Nephron (organoid): ENCODE measurements at regions not wholly inside any gene's neighbourhood (a gene's known extent, or its start where the extent isn't known, plus 50 kb on each side); places are given as distances from the start of the nearest gene placed in this dataset.

ENCODE experiments used
- H3K27ac Mint-ChIP-seq, 3 experiments: 2 replicates each; pipeline ENCODE4 v1.8.0; 2020; ENCODE audit warnings: mixed read lengths in 3 of 3, mild to moderate bottlenecking in 2 of 3, moderate library complexity in 1 of 3
- H3K27me3 Mint-ChIP-seq: 2 replicates; pipeline ENCODE4 v1.8.0; 2021; ENCODE audit warnings: low read depth, mild to moderate bottlenecking, moderate library complexity, mixed read lengths
- H3K36me3 Mint-ChIP-seq: 2 replicates; pipeline ENCODE4 v1.8.0; 2020; ENCODE audit warnings: low read depth, mixed read lengths
- H3K4me1 Mint-ChIP-seq: 2 replicates; pipeline ENCODE4 v1.8.0; 2020; ENCODE audit warnings: mixed read lengths
- H3K4me3 Mint-ChIP-seq, 3 experiments: 2 replicates each; pipeline ENCODE4 v1.8.0; 2020; ENCODE audit warnings: mild to moderate bottlenecking in 3 of 3, mixed read lengths in 3 of 3, moderate library complexity in 2 of 3
- H3K9me3 Mint-ChIP-seq: 2 replicates; pipeline ENCODE4 v1.8.0; 2020; ENCODE audit warnings: mixed read lengths
- CTCF ChIP-seq, 3 experiments: fragments of 200-600 bp; sonication (generic); IDR thresholded peaks; one replicate each; pipeline ENCODE4 v1.5.0; 2021; ENCODE audit warnings: antibody characterized with exemption in 3 of 3; ENCODE audit not compliant: unreplicated experiment in 3 of 3

DNA sequence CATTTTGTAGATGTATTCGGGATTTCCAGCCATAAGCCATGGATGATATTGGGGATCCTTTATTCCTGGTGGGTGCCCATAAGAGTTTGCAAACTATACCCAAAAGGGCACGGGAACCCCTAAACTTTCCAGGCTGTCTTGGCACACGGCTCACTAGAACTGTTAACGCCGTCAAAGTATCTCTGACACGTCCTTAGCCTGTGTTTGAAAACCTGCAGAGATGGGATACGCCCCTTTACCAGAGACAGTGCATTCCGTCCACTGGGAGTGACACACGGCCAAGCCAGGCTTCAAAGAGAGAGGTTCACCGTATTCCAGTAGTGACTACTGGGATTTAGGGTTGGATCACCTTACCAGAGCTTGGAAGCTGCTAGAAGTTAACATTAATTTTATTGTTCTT, 95.0 kb downstream of the THBS2 start:
- peaks cover 70% of the 10 kb centered on the region for H3K4me1 Mint-ChIP-seq
- H3K4me3 Mint-ChIP-seq: no peak overlapping the region
- H3K27me3 Mint-ChIP-seq: peaks cover 12% of the 10 kb centered on the region
- no peak for TF ChIP-seq CTCF (IDR thresholded peaks at IDR 0.05; ENCODE audit: unreplicated experiment in 3 of 3)
- peaks cover 3% of the 10 kb centered on the region for H3K9me3 Mint-ChIP-seq
- H3K36me3 Mint-ChIP-seq: no peaks in the 10 kb centered on the region
- peak overlapping the region; percentile 95 to 100 (median 100) for H3K27ac Mint-ChIP-seq

DNA sequence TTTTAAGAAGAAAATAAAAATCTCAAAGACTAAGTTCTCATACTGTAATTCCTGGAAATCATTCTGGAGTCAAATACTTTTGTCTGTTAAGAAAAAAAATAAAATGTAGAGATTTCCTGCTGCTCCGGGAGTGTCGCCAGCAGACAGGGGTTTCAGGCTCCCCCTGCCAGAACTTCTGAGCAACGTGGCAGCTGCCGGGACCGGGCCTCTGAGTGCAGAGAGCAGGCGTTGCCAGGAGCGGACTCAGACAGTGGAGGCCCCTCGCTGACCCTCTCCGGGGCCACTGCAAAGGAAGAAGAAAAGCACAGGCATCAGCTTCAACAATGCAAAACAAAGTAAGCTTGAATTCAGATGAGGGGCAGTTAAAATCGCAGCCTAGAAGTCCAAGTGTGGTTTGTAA, 95.5 kb downstream of the THBS2 start:
- H3K9me3 Mint-ChIP-seq: peaks cover 7% of the 10 kb centered on the region
- peaks cover 69% of the 10 kb centered on the region for H3K4me1 Mint-ChIP-seq
- peaks cover 12% of the 10 kb centered on the region for H3K27me3 Mint-ChIP-seq
- no peaks in the 10 kb centered on the region for H3K36me3 Mint-ChIP-seq
- H3K4me3 Mint-ChIP-seq: peak overlapping the region in 2 of 3 experiments; percentile 39 to 60
- no peak for TF ChIP-seq CTCF (IDR thresholded peaks at IDR 0.05; ENCODE audit: unreplicated experiment in 3 of 3)
- H3K27ac Mint-ChIP-seq: peak overlapping the region; percentile 95 to 100 (median 100)

DNA sequence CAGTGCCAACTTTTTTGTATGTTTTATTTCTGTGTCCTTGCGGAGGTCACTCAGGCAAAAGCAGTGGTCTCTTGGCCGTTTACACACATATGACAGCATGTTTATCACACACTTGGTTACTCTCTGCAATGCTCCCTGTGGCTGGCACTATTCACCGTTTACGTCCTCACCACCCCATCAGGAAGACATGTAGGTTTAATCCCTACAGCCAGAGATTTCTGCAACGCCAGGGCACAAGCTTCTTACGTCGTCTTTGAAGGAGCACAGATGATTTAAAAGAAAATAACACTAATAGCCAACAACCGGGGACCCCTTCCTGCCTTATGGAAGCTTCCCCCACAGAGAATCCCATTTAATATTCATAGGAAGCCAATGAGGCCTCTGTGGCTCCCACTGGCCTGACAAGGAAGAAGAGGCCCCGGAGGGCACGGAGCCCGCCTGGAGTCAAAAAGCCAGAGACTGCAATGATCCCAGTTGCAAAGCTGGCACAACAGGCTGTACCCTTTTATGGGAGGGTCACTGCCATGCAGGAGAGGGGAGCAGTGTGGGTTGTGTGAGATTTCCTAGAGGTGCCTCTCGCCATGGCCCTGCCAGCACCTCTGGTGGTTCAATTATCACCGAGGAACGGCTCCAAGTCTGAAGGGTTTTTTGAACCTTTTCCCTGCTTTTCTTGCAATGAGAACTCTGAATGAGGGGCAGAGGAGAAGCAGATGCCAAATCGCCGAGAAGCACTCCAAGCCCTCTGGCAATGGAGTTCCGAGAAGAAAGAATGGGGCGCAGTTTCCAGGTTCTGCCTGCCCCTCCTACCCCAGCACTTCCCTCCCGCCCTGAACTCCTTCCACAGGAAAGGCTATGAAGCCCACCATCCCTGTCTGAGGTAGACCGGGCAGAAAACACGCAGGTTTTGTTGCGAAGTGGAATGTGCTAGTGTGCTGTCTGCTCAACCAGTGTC, 96.2 kb downstream of the THBS2 start:
- no peak overlapping the region for H3K4me3 Mint-ChIP-seq

DNA sequence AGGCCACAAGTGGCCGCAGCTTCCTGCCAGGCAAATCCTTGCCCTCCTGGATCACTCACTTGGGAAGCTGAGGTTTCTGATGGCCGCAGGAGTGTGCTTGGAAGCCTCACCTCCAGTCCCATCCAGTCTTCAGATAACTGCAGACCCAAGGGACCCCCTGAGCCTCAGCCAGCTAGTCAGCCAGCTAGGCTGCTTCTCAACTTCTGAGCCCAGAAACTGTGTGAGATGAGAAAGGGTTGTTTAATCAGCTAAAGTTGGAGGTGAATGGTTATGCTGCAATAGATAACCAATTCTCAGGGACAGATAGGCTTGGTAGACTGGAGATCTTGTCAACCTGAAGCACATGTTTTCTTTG, 96.9 kb downstream of the THBS2 start:
- no peak overlapping the region for H3K4me3 Mint-ChIP-seq
- no peak for TF ChIP-seq CTCF (IDR thresholded peaks at IDR 0.05; ENCODE audit: unreplicated experiment in 3 of 3)

More for the DNA sequence above, 96.2 kb downstream of the THBS2 start:
- Mint-ChIP-seq H3K27ac (peak overlapping the region; percentile 95 to 100 (median 100)), H3K36me3 (no peaks in the 10 kb centered on the region), H3K9me3 (peaks cover 6% of the 10 kb centered on the region), H3K27me3 (peaks cover 12% of the 10 kb centered on the region), H3K4me1 (peaks cover 62% of the 10 kb centered on the region)
- no peak for TF ChIP-seq CTCF (IDR thresholded peaks at IDR 0.05; ENCODE audit: unreplicated experiment in 3 of 3)

DNA sequence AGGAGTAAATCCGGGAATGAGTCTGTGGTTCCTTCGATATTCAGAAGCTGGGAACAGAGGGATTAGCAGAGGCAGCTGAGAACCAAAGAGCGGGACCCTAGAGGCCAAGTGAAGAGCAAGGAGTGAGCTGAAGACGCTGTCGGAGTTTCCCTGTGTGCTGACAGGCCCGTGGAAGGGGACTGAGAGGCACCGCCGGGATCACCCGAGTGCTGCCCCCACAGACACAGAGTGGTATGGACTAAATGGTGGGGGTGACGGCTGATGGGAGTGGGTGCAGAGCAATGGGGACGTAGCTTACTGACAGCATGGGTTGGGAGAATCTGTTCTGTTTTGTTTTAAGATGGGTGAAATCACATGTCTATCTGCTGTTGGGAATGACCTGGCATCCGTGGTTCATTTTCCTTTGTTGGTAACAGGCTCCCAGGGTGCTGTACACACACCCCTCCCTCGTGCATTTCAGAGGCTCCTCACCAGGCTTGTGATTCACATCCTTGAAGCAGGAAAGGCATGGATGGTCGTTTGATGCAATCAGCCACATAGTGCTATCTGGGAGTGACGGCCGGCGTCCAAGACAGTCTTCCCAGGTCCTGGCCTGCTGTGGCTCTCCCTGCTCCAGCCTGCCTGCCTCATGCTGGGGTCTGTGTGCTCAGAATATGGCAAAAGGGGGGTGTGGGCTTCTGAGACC, 97.4 kb downstream of the THBS2 start:
- Mint-ChIP-seq H3K27ac (peak overlapping the region in 2 of 3 experiments; percentile 100), H3K4me3 (no peak overlapping the region), H3K9me3 (peaks cover 8% of the 10 kb centered on the region), H3K36me3 (no peaks in the 10 kb centered on the region), H3K4me1 (peaks cover 52% of the 10 kb centered on the region), H3K27me3 (peaks cover 12% of the 10 kb centered on the region)
- TF ChIP-seq CTCF (IDR thresholded peaks at IDR 0.05; ENCODE audit: unreplicated experiment in 3 of 3): no peak

More for the DNA sequence above, 96.9 kb downstream of the THBS2 start:
- Mint-ChIP-seq H3K27ac (peak overlapping the region; percentile 95 to 100 (median 100)), H3K36me3 (no peaks in the 10 kb centered on the region), H3K9me3 (peaks cover 6% of the 10 kb centered on the region), H3K4me1 (peaks cover 56% of the 10 kb centered on the region), H3K27me3 (peaks cover 12% of the 10 kb centered on the region)
